GM12875 (cell line): ENCODE measurements at regions not wholly inside any gene's neighbourhood (a gene's known extent, or its start where the extent isn't known, plus 50 kb on each side); places are given as distances from the start of the nearest gene placed in this dataset.

ENCODE experiments used
- H3K4me3 ChIP-seq: one replicate; pipeline ENCODE4 v1.5.1; 2011; ENCODE audit warnings: low read depth, low read length, control low read depth
- CTCF ChIP-seq: IDR thresholded peaks from 2 replicates; pipeline ENCODE4 v1.5.1; 2011; ENCODE audit warnings: low read depth, mild to moderate bottlenecking, control low read depth, inconsistent platforms, low read length, moderate library complexity, borderline replicate concordance; ENCODE audit not compliant: insufficient read depth

GRCh38 chr6:154561750-154562149, 51.3 kb upstream of the CNKSR3 start:
- no peak for TF ChIP-seq CTCF

GRCh38 chr6:154565331-154565730, 54.8 kb upstream of the CNKSR3 start:
- no peak for TF ChIP-seq CTCF
- H3K4me3 ChIP-seq, result no peak overlapping the region

More at GRCh38 chr6:154561750-154562149, 51.3 kb upstream of the CNKSR3 start:
- H3K4me3 ChIP-seq, result no peak overlapping the region

GRCh38 chr6:154566866-154567265, 56.4 kb upstream of the CNKSR3 start:
- no peak overlapping the region for H3K4me3 ChIP-seq
- TF ChIP-seq CTCF, result no peak

- no peak overlapping the region for H3K4me3 ChIP-seq
- no peak for TF ChIP-seq CTCF
These were observed 57.3 kb upstream of the CNKSR3 start for GRCh38 chr6:154567695-154568220.

- H3K4me3 ChIP-seq, result no peak overlapping the region
- TF ChIP-seq CTCF, result no peak
These were observed 58.8 kb upstream of the CNKSR3 start for GRCh38 chr6:154569156-154569862.

- TF ChIP-seq CTCF, result no peak
- no peak overlapping the region for H3K4me3 ChIP-seq
These were observed 60.0 kb upstream of the CNKSR3 start for GRCh38 chr6:154570505-154570904.

GRCh38 chr6:154572556-154572955, 62.1 kb upstream of the CNKSR3 start:
- no peak overlapping the region for H3K4me3 ChIP-seq
- no peak for TF ChIP-seq CTCF
